Coronary artery (tissue), 2 donors: ENCODE measurements at regions not wholly inside any gene's neighbourhood (a gene's known extent, or its start where the extent isn't known, plus 50 kb on each side); places are given as distances from the start of the nearest gene placed in this dataset.
"Not testable (repeated sequence)": the region's sequence is repeated elsewhere in the genome, so short reads cannot be mapped to it uniquely, and the experiment has no call there.

Experiments
- DNase-seq: peaks from one replicate; pipeline ENCODE4 v3.0.0-alpha.2; 2017; ENCODE audit warnings: low spot score
- H3K27ac ChIP-seq, 2 donors: fragments of 200-600 bp; sonication (generic); one replicate each; pipeline ENCODE4 v1.5.1; 2016 to 2019
- H3K4me3 ChIP-seq: fragments of 200-600 bp; sonication (generic); 2 replicates; pipeline ENCODE4 v1.5.1; 2016; ENCODE audit warnings: mild to moderate bottlenecking, moderate library complexity
- CTCF ChIP-seq: fragments of 200-600 bp; sonication (generic); IDR thresholded peaks from one replicate; pipeline ENCODE4 v1.5.1; 2019; ENCODE audit warnings: antibody characterized with exemption

GRCh38 chr12:54799966-54800365 is 54.4 kb upstream of the MUCL1 start:
- not testable (repeated sequence) for DNase-seq, H3K27ac ChIP-seq, H3K4me3 ChIP-seq

- DNase-seq: no peak
- no peak overlapping the region for H3K27ac ChIP-seq
- H3K4me3 ChIP-seq: no peak overlapping the region
- no peak for TF ChIP-seq CTCF
These were observed 55.7 kb upstream of the MUCL1 start for GRCh38 chr12:54798651-54799050.

- DNase-seq: no peak
- no peak overlapping the region for H3K27ac ChIP-seq
These were observed 57.3 kb upstream of the MUCL1 start for GRCh38 chr12:54796991-54797390.

GRCh38 chr12:54795644-54796043 is 58.7 kb upstream of the MUCL1 start:
- Histone ChIP-seq H3K27ac (no peak overlapping the region), H3K4me3 (no peak overlapping the region)
- no peak for TF ChIP-seq CTCF
- DNase-seq: no peak

More at GRCh38 chr12:54796991-54797390, 57.3 kb upstream of the MUCL1 start:
- no peak overlapping the region for H3K4me3 ChIP-seq
- TF ChIP-seq CTCF: no peak

- no peak for TF ChIP-seq CTCF
- H3K4me3 ChIP-seq: no peak overlapping the region
- no peak for DNase-seq
- H3K27ac ChIP-seq: no peak overlapping the region
These were observed 68.2 kb upstream of the MUCL1 start for GRCh38 chr12:54786081-54786480.

GRCh38 chr12:54784115-54784514 is 70.2 kb upstream of the MUCL1 start:
- no peak for TF ChIP-seq CTCF
- DNase-seq: no peak
- no peak overlapping the region for H3K4me3 ChIP-seq
- H3K27ac ChIP-seq: no peak overlapping the region

GRCh38 chr12:54777031-54777430 is 77.3 kb upstream of the MUCL1 start:
- H3K27ac ChIP-seq, DNase-seq, H3K4me3 ChIP-seq: not testable (repeated sequence)

GRCh38 chr12:54773593-54773992 is 80.7 kb upstream of the MUCL1 start:
- H3K27ac ChIP-seq: no peak overlapping the region
- no peak overlapping the region for H3K4me3 ChIP-seq
- no peak for DNase-seq
- TF ChIP-seq CTCF: no peak
